ENCODE measurements at regions not wholly inside any gene's neighbourhood (a gene's known extent, or its start where the extent isn't known, plus 50 kb on each side); places are given as distances from the start of the nearest gene placed in this dataset.
"Not testable (repeated sequence)": the region's sequence is repeated elsewhere in the genome, so short reads cannot be mapped to it uniquely, and the experiment has no call there.

DNA sequence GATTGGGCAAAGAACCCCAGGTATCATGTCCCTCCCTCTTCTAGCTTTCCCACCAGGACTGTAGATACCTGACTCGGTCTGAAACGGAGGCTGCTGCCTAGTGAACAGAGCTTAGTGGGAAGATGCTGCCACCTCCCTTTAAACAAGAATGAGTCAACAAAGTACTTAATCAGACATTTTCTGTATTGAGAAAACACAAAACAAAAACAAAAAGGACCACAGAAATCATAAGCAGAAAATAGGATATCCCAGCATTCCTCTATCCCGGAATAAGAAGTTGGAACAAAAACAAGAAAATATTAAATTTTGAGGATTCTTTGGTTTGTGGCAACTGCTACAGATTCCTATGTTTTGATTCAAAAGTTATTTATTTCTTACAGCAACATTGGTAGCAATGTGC lies 51.7 kb upstream of the COL8A1 start:
- DNase-seq: no peak

- DNase-seq: no peak
Measured at GRCh38 chr3:99579965-99580364, 58.4 kb upstream of the COL8A1 start.

DNA sequence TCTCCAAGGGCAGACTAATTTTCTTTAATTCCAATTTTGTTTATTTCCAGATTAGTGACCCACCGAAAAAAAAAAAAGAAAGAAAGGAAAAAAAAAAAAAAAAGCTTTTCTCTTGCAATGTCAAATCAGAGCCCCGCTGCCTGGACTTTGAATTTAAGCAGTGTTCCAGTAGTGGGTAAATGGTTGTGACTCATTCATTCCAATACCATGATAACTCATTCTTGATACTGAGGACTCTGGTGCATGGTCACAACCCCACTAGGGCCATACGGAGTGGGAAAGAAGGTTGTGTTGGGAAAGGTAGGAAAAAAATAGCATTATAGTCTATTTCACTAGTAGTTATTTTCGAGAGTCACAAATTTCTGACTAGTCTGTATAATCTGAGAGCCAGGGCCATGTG lies 59.1 kb upstream of the COL8A1 start:
- no peak for DNase-seq

DNA sequence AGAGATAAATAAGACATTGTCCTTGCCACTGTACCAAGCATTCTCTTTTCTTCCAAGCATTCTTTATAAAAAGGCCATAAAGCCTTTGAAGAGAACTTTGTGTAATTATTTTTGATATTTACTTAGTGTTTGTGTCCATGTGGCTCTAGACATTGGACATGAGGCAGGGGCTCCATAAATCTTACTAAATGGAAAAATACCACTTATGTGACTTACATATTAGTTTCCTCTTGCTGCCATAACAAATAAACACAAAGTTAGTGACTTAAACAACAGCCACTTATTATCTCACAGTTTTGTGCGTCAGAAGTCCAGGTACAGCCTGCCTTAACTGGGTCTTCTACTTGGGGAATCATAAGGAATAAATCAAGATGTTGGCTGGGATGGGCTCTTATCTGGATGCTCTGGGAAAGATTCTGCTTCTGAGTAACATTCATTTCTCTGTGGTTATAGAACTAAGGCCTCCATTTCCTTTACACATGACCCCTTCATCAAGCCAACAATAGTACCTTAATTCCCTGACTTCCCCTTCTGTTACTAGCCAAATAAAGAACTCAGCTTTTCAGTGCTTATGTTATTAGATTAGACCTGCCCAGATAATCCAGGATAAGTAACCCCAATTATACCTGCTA lies 59.9 kb upstream of the COL8A1 start:
- no peak for DNase-seq

GRCh38 chr3:99576904-99577559 lies 61.4 kb upstream of the COL8A1 start:
- no peak for DNase-seq

GRCh38 chr3:99575683-99576082 lies 62.7 kb upstream of the COL8A1 start:
- DNase-seq: no peak

DNA sequence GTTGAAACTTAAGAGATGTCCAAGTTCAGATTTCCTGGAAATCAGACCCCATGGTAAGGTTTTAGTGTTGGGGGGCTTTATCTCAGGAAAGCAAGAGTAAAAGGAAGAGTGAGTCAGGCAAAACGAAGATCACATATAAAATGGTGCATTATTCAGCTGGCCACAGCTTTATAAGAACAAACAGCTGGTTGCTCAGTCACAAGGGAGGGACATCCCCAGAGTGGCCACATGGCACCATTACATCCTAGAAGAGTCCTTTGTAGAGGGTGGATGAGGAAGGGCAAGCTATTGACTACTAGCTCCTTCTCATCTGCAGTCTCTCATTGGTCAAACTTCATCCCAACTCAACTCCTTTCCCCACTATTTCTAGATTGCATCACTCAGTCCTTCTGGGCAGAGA lies 68.3 kb upstream of the COL8A1 start:
- DNase-seq: no peak

DNA sequence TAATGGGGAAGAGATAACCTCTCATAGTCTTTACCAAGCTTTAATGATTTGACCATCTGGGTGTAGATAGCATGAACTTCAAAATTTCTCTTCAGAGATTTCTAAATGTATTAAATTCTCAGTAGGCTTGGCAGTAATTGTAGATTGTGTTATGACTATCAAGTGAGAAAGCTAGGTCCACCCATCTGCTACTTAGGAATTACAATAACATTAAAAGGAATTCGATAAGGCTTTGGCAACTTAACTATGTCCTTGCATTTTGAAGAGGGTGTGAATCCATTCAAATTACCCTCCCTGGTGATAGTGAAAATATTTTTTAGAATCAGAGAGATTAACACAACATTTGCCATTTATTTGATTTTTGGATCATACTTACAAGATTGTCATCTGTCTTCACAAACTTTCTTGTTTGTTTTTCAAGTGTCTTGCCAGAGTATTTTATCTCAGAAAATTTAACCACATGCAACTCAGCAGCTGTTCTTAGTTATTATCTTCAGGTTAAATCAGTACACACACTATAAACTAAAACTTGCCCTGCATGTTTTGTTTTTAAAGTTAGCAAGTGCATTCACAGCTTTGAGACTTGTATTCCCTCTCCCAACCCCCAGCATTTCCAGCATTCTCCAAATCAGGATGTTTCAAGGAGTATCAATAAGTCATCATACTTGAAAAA lies 69.6 kb upstream of the COL8A1 start:
- no peak for DNase-seq

- DNase-seq: no peak
Measured at GRCh38 chr3:99565331-99565730, 73.1 kb upstream of the COL8A1 start.

DNA sequence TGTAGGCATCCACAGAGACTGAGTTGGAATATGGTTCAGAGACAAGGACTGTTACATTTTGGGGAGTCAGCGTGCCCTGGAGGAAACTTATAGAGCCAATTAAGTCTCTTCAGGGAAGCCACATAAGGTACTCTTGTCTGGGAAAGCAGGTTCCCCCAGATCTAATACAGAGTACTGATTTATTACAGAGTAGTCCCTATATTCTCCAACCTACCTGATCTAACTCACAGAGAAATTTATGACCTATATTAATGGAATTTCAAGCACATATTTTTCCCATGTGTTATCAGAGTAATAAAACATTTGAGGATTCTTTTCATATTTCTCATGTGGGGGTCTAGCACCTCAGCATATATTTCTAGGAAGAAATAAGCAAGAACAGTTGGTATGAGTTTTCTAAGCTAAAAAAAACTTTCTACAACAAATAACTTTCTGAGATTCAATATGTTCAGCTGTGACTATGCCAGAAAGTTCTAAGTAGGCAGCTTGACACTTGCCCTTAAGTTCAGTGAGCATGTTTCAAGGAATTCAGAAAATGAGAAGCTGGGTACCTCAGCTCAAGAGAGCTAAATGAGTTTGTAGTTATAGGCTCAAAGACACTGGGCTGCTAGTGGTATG lies 75.3 kb upstream of the COL8A1 start:
- no peak for DNase-seq

GRCh38 chr3:99562138-99562537 lies 76.3 kb upstream of the COL8A1 start:
- DNase-seq: no peak

DNA sequence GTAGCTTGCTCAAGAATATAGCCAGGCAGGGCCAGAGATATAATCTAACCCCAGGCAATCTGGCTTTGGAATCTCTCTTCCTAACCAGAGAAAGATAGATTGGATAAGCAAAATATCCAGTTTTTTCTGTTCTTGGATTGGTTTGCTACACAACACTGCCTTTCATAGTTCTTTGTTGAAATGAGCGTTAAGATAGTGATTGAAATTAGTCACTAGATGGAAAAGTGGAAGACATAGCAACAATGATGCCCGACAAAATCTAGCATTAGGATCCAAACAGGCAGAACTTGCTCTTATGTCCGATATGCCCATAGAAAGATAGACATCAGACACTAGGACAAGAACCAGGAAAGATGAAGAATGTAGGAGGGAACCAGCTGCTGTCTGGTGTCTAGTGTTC lies 77.3 kb upstream of the COL8A1 start:
- no peak for DNase-seq

- no peak for DNase-seq
Measured at GRCh38 chr3:99559196-99559595, 79.2 kb upstream of the COL8A1 start.

DNA sequence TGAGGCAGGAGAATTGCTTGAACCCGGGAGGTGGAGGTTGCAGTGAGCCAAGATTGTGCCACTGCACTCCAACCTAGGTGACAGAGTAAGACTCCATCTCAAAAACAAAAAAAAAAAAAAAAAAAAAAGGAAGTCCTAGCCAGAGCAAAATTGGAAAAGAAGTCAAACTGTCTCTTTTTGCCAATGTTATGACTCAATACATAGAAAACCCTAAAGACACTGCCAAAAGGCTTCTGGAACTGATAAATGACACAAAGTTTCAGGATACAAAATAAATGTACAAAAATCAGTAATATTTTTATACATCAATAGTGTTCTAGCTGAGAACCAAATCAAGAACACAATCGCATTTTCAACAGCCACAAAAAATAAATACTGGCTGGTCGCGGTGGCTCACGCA lies 82.5 kb upstream of the COL8A1 start:
- DNase-seq: not testable (repeated sequence)

- no peak for DNase-seq
Measured at GRCh38 chr3:99551520-99551919, 86.9 kb upstream of the COL8A1 start.

GRCh38 chr3:99549957-99550603 lies 88.3 kb upstream of the COL8A1 start:
- no peak for DNase-seq

DNA sequence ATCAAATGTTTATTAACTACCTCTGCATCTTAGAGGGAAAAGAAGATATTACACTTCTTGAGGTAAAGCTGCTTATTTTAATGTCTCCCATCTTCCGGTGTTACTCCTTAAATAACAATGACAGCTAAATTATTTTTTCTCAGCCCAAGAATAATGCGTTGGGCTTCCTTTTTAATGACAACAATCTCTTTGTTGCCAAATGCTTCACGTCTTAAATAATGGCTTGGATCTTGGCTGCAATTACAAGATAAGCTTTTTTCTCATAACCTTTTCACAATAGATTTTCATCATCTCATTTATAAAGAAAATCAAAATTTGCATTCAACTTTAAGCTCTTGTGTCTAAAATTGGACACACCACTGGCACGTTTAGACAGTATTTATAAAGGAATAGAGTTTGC lies 89.2 kb upstream of the COL8A1 start:
- DNase-seq: no peak

GRCh38 chr3:99548674-99549073 lies 89.7 kb upstream of the COL8A1 start:
- DNase-seq: no peak

DNA sequence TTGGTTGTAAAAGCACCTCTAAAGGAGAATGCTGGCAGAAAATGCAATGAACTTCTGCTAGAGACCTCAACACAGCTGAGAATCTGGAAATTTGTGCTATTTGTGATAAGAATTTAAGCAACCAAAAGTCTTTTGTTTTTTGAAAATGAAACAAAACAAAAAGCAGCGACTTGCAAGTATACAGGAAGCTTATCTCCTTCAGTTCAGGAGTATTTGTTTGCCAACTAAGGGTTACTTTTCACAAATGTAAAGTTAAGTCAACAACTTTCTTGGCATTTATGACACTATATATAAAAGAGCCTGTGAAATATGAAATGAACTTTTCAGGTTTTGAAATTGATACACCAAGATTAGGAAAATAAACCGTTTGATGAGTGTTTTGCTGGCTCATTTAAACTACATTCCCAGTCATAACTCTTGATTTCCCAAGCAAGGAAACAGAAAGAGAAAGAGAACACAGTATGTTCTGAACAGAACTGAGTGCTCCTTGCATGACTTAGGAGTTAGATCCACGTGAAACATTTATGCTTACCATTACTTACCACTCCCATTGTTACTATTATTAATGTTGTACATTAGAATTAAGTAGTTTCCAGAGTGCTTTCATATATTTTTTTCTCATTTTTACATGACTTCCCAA lies 92.3 kb upstream of the COL8A1 start:
- DNase-seq: no peak

GRCh38 chr3:99544786-99545281 lies 93.6 kb upstream of the COL8A1 start:
- DNase-seq: no peak

- DNase-seq: no peak
Measured at GRCh38 chr3:99543796-99544195, 94.6 kb upstream of the COL8A1 start.

DNA sequence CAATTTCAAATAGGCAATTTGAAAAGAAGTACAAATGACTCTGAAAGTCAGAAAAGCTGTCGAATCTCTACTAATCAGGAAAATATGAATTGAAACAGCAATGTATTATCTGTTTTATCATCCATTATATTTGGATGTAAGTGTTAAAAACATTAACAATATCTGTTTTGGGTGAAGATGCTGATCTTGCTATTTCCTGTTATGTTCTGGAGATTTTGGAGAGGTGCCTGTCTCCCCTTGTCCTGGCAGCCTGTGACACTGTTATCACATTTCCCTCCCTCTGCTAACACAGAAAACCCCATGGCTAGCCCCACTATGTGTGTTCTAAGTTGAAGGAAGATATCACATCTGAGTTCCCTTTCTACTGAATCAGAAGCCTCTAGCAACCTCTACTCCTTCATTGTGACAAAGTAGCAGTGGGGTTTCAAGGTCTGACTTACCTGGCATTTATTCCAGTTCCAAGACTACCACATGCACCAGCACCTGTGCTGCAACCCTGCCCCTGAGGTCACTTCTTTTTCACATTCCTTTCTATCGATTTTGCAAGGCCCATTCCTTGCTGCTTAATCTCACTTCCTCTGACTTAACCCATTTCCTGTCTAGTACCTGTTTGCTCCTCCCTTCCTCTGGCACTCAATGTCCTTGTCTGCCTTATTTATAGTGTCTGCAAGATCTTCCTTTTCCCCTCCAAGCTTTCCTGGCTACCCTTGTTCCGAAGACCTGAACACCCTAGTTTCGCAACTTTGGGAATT lies 95.5 kb upstream of the COL8A1 start:
- no peak for DNase-seq

Measured in C1 segment of cervical spinal cord (tissue), 14 donors.